GF-D8 (cell line): ENCODE measurements at regions not wholly inside any gene's neighbourhood (a gene's known extent, or its start where the extent isn't known, plus 50 kb on each side); places are given as distances from the start of the nearest gene placed in this dataset.
"Not testable (repeated sequence)": the region's sequence is repeated elsewhere in the genome, so short reads cannot be mapped to it uniquely, and the experiment has no call there.

Experiments
- DNase-seq: peaks from one replicate; lab custom pipeline; 2025; lab: John Stamatoyannopoulos, UW

DNA sequence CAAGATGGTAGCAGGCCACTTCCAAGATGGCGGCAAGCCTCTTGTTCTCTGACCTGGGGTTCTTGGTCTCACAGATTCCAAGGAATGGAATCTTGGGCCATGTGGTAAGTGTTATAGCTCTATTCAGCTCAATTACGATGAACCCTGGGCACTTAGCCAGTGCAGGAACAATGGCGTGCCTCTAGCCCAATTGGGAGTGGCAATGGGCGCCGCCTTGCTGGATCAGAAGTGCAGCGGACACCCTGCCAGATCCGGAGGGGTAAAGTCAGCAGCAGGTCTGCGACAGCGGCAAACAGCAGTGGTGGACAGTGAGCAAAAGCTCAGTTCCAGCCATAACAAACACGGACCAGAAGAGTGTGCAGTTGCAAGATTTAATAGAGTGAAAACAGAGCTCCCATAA is 263.2 kb upstream of the SEMA3C start:
- not testable (repeated sequence) for DNase-seq

DNA sequence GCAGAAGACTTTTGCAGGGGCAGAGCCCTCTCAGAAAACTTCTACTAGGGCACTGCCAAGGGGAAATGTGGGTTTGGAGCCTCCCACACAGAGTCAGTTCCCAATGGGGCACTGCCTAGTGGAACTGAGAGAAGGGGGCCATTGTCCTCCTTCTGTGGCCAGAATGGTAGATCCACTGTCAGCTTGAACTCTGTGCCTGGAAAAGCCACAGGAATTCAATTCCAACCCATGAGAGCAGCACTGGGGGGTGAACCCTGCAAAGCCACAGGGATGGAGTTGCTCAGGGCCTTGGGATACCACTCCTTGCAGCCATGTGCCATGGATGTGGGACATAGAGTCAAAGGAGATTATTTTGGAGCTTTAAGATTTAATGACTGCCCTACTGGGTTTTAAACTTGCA is 262.2 kb upstream of the SEMA3C start:
- DNase-seq: no peak

GRCh38 chr7:81180573-81180972 is 261.7 kb upstream of the SEMA3C start:
- no peak for DNase-seq

DNA sequence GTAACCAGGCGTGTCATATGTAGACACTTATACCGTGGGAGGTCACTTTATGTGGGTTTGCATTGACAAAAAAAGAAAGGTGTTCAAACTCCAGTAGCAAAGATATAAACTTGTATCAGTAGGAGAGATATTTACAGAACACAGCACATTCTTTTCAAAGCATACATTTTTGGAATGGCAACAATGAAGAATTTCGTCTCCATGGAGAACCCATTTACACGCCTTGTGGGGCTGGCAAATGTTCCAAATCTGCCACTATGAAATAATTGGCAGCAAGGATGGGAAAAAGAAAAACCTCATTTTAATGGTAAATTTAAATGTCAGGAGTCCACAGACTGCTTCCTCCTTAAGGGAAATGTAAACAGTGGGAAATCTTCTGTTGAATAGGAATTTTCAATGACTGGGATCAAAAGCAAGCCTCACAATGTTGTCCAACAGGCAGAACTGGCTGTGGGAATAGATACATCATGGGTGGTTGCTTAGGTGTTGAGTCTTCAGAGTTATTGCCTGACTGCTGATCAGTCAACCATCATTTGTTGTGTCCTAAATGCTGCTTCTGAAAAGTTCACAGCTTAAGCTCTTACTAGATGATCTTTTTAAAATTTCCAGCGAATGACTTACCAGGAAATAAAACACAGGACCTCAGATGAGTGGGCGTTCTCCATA is 256.6 kb upstream of the SEMA3C start:
- DNase-seq: no peak

DNA sequence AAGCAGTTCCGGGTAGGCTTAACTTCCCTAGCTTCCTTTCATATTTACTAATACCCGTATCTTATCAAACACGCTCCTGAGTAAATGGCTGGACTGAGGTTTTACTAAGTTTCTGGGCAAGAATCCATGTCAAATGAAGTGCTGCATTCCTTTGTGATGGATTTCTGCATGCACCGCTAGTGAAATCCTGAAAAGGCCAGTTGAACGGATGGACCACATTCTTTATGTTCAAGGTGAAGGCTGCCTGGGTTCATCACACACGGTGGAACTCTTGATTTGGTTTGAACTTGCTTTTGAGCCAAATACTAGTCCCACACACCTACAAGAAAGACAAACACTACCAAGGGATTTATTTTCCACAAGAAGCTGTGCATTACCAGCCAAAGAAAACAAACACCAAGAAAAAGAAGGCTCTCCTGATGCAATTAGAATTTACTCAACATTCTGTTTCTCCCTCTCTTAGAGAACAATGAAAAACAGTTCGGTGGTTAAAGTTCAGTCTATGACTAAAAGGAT is 255.0 kb upstream of the SEMA3C start:
- DNase-seq: no peak

DNA sequence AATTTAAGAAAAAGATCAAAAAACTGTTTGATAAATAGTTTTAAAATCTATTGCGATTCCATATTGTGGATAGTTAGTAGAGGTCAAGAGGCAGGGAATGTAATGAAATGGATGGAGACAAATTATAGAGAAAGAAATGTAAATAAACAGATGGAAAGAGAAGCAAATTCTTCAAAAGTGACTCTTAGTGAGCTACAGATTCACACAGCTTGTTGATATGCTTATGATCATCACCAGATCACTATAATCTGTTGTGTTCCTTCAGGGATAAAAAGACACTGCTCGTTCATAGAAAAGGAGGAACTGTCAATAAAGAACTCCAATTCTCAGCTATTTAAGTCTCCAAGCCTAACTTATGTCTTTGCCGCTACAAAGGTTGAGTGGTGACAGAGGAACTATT is 251.4 kb upstream of the SEMA3C start:
- no peak for DNase-seq

GRCh38 chr7:81167934-81168333 is 249.1 kb upstream of the SEMA3C start:
- no peak for DNase-seq

- no peak for DNase-seq
Measured at GRCh38 chr7:81165070-81165469, 246.2 kb upstream of the SEMA3C start.

GRCh38 chr7:81162771-81163525 is 244.1 kb upstream of the SEMA3C start:
- no peak for DNase-seq

GRCh38 chr7:81162234-81162633 is 243.4 kb upstream of the SEMA3C start:
- DNase-seq: no peak

DNA sequence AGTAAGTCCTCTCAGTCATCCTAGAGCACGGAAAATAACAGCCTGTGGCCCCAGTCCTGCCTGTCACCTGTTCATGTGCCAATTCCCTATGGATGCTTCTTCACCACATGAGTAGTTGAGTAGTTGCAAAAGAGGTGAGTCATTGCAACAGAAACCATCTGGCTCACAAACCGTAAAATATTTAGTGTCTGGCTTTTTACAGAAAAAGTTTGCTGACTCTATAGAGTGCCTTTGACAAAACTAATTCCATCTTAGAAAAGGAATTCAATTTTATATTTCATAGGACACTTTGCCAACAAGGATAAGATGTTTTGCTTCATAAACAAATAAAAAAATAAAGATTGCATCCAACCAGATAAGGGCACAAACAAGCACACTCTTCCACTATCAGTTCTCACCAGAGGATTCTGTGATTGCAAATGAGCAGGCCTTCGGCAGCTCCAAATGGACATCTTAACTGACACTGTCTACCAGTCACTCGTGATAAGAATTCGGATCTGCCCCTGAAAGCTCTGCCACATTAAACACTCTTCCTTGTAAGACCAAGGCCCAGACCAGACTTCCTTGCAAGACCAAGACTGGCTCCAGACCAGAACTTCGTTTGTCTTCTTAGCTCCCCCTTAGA is 242.7 kb upstream of the SEMA3C start:
- DNase-seq: no peak

DNA sequence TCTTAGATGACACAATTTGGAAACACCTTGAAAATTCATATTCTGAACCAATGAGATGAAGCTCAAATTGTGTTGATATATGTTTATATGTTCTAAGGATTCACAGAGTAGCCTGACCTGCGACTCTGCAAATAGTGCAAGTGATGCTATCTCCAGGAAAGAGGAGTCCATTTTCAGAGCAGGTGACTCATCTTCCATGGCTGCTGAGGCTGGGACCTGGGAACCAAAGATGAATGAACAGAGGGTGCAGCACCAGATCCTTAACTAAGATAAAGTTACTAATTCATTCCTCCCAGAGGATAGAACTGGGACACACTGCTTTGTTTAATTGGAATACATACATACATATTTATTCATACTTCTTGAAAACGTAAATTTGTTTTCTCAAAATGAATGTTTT is 240.6 kb upstream of the SEMA3C start:
- DNase-seq: no peak

DNA sequence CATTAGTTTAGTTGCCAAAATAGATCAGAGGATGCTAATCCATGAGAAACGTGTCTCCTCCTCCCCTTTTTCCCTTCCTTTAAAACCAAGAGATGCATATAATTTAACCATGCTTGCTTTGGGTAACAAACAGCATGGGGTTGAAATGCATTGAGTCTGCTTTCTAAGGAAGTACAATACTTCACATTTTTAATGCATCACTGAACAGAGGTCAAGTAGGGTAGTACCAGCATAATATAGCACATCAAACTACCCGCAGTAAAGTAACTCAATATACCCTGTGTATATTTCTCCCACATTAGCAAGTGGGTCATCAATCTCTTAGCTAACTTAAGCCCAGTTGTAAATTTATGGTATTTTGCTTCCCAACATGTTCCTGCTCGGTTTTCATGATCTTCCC is 239.3 kb upstream of the SEMA3C start:
- DNase-seq: no peak

GRCh38 chr7:81155654-81156373 is 237.0 kb upstream of the SEMA3C start:
- no peak for DNase-seq

DNA sequence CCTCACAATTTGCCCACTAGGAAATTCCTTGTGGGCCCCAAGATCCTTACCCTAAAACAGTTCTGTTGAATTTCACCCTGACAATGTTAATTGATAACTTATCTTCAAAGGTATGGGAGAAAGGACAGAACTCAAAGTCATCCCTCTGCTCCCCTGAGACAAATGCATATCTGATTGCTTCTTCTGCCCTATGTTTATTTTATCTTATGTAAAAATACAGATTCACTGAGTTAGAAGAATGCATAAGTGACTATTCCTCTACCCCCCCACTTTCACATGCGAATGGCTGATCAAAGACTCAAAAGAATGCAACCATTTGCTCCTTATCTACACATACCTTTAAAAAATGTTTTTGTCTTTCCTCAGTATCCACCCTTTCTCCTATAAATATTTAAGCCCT is 235.7 kb upstream of the SEMA3C start:
- no peak for DNase-seq

GRCh38 chr7:81152925-81153324 is 234.1 kb upstream of the SEMA3C start:
- not testable (repeated sequence) for DNase-seq

- DNase-seq: no peak
Measured at GRCh38 chr7:81150951-81151361, 232.1 kb upstream of the SEMA3C start.

DNA sequence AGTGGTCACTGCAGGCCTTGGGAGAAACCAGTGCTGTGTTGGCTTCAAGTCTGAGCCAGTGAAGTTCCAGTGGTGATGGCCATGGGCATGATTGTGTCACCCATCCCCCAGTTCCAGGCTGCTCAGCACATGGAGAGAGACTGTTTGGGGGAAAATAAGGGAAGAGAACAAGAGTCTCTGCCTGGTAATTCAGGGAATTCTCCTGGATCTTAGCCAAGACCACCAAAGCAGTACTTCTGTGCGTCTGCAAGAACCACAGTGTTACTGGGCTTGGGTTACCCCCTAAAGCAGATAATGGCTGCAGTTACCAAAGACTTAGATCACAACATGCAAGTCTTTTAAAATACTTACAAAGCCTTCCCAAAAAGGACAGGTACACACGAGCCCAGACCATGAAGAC is 225.0 kb upstream of the SEMA3C start:
- no peak for DNase-seq

DNA sequence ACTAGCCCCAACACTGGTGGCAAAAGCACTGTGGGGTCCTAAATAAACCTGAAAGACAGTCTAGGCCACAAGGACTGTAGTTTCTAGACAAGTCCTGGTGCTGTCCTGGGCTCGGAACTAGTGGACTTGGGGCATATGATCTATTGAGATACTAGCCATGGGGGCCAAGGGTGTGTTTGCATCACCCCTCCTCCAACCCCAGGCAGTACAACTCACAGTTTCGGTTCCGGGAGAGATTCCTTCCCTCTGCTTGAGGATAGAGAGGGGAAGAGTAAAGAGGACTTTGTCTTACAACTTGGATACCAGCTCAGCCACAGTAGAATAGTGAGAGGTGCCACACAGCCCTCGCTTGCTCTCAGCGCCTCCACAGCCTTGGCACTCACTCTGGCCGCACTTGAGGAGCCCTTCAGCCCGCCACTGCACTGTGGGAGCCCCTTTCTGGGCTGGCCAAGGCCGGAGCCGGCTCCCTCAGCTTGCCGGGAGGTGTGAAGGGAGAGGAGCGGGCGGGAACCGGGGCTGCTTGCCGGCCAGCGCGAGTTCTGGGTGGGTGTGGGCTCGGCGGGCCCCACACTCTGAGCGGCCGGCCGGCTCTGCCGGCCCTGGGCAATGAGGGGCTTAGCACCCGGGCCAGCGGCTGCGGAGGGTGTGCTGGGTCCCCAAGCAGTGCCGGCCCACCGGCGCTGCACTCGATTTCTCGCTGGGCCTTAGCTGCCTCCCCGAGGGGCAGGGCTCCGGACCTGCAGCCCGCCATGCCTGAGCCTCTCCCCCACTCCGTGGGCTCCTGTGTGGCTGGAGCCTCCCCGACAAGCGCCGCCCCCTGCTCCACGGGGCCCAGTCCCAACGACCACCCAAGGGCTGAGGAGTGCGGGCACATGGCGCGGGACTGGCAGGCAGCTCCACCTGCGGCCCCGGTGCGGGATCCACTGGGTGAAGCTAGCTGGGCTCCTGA is 222.7 kb upstream of the SEMA3C start:
- not testable (repeated sequence) for DNase-seq

- no peak for DNase-seq
Measured at GRCh38 chr7:81140775-81141174, 221.9 kb upstream of the SEMA3C start.

DNA sequence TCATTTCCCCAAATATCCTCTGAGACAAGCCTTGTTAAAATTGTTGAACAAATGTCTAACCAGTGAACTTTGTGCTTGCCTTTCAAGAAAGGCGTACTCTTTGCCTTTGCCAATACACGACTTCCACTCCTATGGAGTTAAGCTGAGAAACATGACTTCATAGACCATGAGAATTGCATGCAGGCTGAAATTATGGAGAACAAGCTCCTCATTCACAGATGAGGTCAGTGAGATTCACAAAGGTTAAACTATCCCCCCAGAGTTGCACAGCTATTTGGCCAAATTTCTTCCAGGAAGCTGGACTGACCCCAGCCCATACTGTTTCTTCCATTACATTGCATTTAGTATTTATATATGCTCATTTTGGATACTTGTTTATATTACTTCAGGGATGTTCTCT is 221.4 kb upstream of the SEMA3C start:
- DNase-seq: no peak
